OCI-LY7 (cell line): ENCODE measurements at regions not wholly inside any gene's neighbourhood (a gene's known extent, or its start where the extent isn't known, plus 50 kb on each side); places are given as distances from the start of the nearest gene placed in this dataset.

Source experiments
- BruUV-seq: library from RNA; stranded (reverse); fragments of 400-500 nt; replicated peaks from 2 replicates; lab custom pipeline; 2021; lab: Mats Ljungman, UMichigan
- CTCF ChIA-PET: fragments of 300-600 bp; sonication (Branson Sonifier 250); formaldehyde crosslinking; loops from one replicate; lab custom pipeline; 2022; ENCODE audit warnings: antibody characterized with exemption; ENCODE audit not compliant: unreplicated experiment; lab: Charles Lee
- POLR2A ChIA-PET: fragments of 300-600 bp; sonication (Branson Sonifier 250); formaldehyde crosslinking; loops from one replicate; lab custom pipeline; 2022; ENCODE audit warnings: antibody characterized with exemption; lab: Charles Lee
- DNase-seq: peaks from one replicate; pipeline ENCODE4 v3.0.0-alpha.2; 2015; ENCODE audit warnings: low spot score
- H2AFZ ChIP-seq: fragments of 200-600 bp; sonication (generic), shearing (Covaris generic); 2 replicates; pipeline ENCODE4 v1.6.1; 2014; ENCODE audit warnings: mild to moderate bottlenecking, antibody characterized with exemption, low read length, moderate library complexity
- H3K27ac ChIP-seq: fragments of 200-600 bp; sonication (generic); 2 replicates; pipeline ENCODE4 v1.5.1; 2014; ENCODE audit warnings: mixed run types, low read depth, mild to moderate bottlenecking, moderate library complexity, low read length, inconsistent platforms; ENCODE audit not compliant: poor library complexity, severe bottlenecking
- H3K36me3 ChIP-seq: fragments of 200-600 bp; sonication (generic); 2 replicates; pipeline ENCODE4 v1.6.1; 2014; ENCODE audit warnings: mild to moderate bottlenecking, antibody characterized with exemption, low read length, moderate library complexity, mixed read lengths; ENCODE audit not compliant: insufficient read depth
- H3K4me1 ChIP-seq: fragments of 200-600 bp; sonication (generic); 2 replicates; pipeline ENCODE4 v1.5.1; 2014; ENCODE audit warnings: mild to moderate bottlenecking, low read length; ENCODE audit not compliant: insufficient read depth, poor library complexity, severe bottlenecking
- H3K4me2 ChIP-seq: fragments of 200-600 bp; sonication (generic); 2 replicates; pipeline ENCODE4 v1.6.1; 2014; ENCODE audit warnings: mild to moderate bottlenecking, low read length
- H3K4me3 ChIP-seq: fragments of 200-600 bp; sonication (generic); 2 replicates; pipeline ENCODE4 v1.5.1; 2014; ENCODE audit warnings: mild to moderate bottlenecking, low read depth, low read length; ENCODE audit not compliant: poor library complexity, severe bottlenecking
- H3K79me2 ChIP-seq: fragments of 200-600 bp; sonication (generic); 2 replicates; pipeline ENCODE4 v1.6.1; 2016; ENCODE audit warnings: low read depth, mild to moderate bottlenecking, low read length, moderate library complexity, mixed read lengths; ENCODE audit not compliant: insufficient read depth
- H3K9me2 ChIP-seq: fragments of 200-600 bp; sonication (generic); 2 replicates; pipeline ENCODE4 v1.6.1; 2016; ENCODE audit warnings: mild to moderate bottlenecking, low read length, mixed read lengths; ENCODE audit not compliant: insufficient read depth
- H3K9me3 ChIP-seq: fragments of 200-600 bp; sonication (generic); 2 replicates; pipeline ENCODE4 v1.6.1; 2014; ENCODE audit warnings: mild to moderate bottlenecking, mixed run types, low read length, mixed read lengths
- H4K20me1 ChIP-seq: fragments of 200-600 bp; sonication (generic); 2 replicates; pipeline ENCODE4 v1.6.1; 2014; ENCODE audit warnings: mild to moderate bottlenecking, antibody characterized with exemption, low read length, moderate library complexity, mixed read lengths; ENCODE audit not compliant: insufficient read depth
- EZH2phosphoT487 ChIP-seq: fragments of 200-600 bp; sonication (generic); IDR thresholded peaks from 2 replicates; pipeline ENCODE4 v1.6.1; 2018; ENCODE audit warnings: low read depth, borderline replicate concordance, mild to moderate bottlenecking, mixed run types, antibody characterized with exemption, low read length, moderate library complexity, mixed read lengths
- intact Hi-C: fragments of 100-400 bp; cut with micrococcal nuclease; formaldehyde crosslinking; loops from one replicate; pipeline ENCODE4 v1.10.0; 2022; ENCODE audit not compliant: unreplicated experiment
- TF ChIP-seq, protein P1 (sequence below): fragments of 200-600 bp; sonication (generic); conservative IDR thresholded peaks from 2 replicates; pipeline ENCODE4 v1.5.1; 2014; ENCODE audit warnings: mild to moderate bottlenecking, antibody characterized with exemption, low read length, moderate library complexity, mixed read lengths

DNA sequence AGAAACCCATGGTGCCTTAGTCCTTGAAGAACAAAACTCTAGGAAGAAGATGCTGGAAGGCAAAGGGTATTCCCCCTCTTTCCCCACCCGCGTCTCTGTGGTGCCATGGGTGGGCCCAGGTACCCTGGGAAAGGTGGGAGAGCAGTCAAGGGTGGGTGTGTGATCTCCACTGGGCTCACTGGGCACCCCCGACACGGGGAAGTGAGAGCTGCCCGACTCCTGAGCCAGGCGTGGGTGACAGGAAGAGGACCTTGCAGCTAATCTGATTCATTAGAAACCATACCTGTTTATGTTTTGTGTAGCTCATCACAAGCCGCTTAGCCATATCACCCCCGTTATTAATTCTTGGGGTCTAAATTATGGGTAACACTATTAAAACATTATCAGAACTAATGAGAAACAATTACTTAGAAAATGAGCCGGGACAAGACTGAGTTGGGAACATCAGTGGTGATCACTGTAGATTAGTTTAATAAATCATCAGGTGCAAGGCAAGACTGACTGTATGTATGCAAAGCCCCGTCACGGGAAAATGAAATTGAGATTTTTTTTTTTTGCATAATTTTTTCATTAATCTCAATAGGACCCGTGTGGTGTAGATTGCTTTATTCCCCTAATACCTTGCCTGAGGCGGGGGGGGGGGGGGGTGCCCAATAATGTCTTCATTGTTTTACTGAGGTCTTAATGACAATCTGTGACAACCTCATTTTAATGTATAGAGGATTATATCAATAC lies 77.3 kb downstream of the ZIC5 start:
- TF ChIP-seq, protein P1, sequence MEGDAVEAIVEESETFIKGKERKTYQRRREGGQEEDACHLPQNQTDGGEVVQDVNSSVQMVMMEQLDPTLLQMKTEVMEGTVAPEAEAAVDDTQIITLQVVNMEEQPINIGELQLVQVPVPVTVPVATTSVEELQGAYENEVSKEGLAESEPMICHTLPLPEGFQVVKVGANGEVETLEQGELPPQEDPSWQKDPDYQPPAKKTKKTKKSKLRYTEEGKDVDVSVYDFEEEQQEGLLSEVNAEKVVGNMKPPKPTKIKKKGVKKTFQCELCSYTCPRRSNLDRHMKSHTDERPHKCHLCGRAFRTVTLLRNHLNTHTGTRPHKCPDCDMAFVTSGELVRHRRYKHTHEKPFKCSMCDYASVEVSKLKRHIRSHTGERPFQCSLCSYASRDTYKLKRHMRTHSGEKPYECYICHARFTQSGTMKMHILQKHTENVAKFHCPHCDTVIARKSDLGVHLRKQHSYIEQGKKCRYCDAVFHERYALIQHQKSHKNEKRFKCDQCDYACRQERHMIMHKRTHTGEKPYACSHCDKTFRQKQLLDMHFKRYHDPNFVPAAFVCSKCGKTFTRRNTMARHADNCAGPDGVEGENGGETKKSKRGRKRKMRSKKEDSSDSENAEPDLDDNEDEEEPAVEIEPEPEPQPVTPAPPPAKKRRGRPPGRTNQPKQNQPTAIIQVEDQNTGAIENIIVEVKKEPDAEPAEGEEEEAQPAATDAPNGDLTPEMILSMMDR, result no peak
- TF ChIP-seq EZH2phosphoT487, result no peak
- H3K4me3 ChIP-seq, result no peak overlapping the region
- no peaks in the 10 kb centered on the region for H3K36me3 ChIP-seq
- H2AFZ ChIP-seq, result no peak overlapping the region
- H3K9me3 ChIP-seq, result no peaks in the 10 kb centered on the region
- H3K4me1 ChIP-seq, result no peaks in the 10 kb centered on the region
- CTCF ChIA-PET, result no interaction called here
- intact Hi-C loops, result no loop called here
- no peaks in the 10 kb centered on the region for H4K20me1 ChIP-seq
- no peak overlapping the region for H3K4me2 ChIP-seq
- H3K79me2 ChIP-seq, result no peaks in the 10 kb centered on the region
- no peaks in the 10 kb centered on the region for H3K9me2 ChIP-seq
- DNase-seq, result no peak
- no peak overlapping the region for H3K27ac ChIP-seq
- POLR2A ChIA-PET, result no interaction called here
- no TSS peak for BruUV-seq

DNA sequence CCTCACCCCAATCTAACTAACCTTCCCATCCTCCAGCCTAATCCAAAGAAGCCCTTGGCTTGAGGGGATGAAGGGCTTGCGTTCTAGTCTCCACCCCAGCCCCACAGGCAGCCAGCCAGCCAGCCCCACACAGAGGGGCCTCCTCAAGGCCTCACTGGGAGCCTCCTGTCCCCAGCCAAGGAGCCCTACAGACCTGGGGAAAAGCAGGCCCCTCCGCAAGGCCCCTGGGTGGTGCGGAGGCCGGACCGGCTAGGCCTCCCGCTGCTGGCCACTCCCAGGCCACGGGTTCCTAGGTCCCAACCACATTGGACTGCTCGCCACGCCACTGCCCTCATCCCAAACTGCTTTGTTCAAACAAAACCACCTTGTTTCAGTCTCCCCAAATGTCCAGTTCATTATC lies 78.0 kb downstream of the ZIC5 start:
- TF ChIP-seq, protein P1, result no peak
- no peak for TF ChIP-seq EZH2phosphoT487
- Histone ChIP-seq H3K4me1 (no peaks in the 10 kb centered on the region), H3K4me3 (no peak overlapping the region), H3K27ac (no peak overlapping the region), H2AFZ (no peak overlapping the region), H3K36me3 (no peaks in the 10 kb centered on the region), H3K9me3 (no peaks in the 10 kb centered on the region), H3K4me2 (no peak overlapping the region), H3K9me2 (no peaks in the 10 kb centered on the region), H3K79me2 (no peaks in the 10 kb centered on the region), H4K20me1 (no peaks in the 10 kb centered on the region)
- intact Hi-C loops, result no loop called here
- ChIA-PET POLR2A (no interaction called here), CTCF (no interaction called here)
- BruUV-seq, result no TSS peak
- no peak for DNase-seq

DNA sequence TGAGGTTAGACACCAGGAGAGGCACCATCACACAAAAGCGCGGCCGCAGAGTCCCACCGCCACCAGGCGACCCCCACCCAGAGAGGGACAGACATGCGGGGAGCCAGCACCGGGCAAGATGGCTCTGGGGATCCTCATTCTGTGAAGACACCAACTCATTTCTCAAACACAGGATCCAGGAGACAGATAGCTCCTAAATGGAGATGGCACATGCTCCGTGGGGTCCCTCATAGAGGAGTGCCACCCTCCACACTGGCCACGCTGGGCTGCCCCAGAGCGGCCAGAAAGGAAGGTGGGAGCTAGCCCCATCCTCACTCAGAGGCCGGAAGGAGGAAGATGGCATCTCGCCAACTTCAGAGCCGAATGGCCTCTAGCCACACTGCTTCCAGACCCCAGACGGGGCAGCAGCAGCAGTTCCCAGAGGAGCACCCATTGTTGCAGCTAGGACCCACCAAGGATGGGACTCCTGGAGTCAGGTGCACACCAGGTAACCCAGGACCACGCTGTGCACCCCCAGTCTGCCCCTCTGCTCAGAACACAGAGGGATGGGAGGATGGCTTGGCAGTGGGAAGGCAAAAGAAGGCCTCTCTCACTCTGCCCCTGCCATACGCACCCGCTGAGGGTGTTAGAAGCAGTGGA lies 78.6 kb downstream of the ZIC5 start:
- no peak overlapping the region for H3K4me2 ChIP-seq
- no peak overlapping the region for H3K27ac ChIP-seq
- no peaks in the 10 kb centered on the region for H3K9me3 ChIP-seq
- no peaks in the 10 kb centered on the region for H4K20me1 ChIP-seq
- intact Hi-C loops, result no loop called here
- BruUV-seq, result no TSS peak
- CTCF ChIA-PET, result no interaction called here
- H3K4me1 ChIP-seq, result no peaks in the 10 kb centered on the region
- TF ChIP-seq, protein P1, result no peak
- no peak for TF ChIP-seq EZH2phosphoT487
- H2AFZ ChIP-seq, result no peak overlapping the region
- no peaks in the 10 kb centered on the region for H3K9me2 ChIP-seq
- no peaks in the 10 kb centered on the region for H3K36me3 ChIP-seq
- H3K4me3 ChIP-seq, result no peak overlapping the region
- POLR2A ChIA-PET, result no interaction called here
- H3K79me2 ChIP-seq, result no peaks in the 10 kb centered on the region
- no peak for DNase-seq
